ENCODE measurements at regions not wholly inside any gene's neighbourhood (a gene's known extent, or its start where the extent isn't known, plus 50 kb on each side); places are given as distances from the start of the nearest gene placed in this dataset.

- no peaks in the 10 kb centered on the region for H3K27me3 ChIP-seq
- no peaks in the 10 kb centered on the region for H3K9me3 ChIP-seq
- no peaks in the 10 kb centered on the region for H3K4me1 ChIP-seq (ENCODE audit: insufficient read depth)
- 64 to 72% (median 67%) methylated on average over 8 of the region's 8 CpGs for WGBS, 3 donors
- no peak overlapping the region for H3K27ac ChIP-seq
- H3K36me3 ChIP-seq: no peaks in the 10 kb centered on the region
- no peak overlapping the region for H3K4me3 ChIP-seq
- intact Hi-C loops (cut with DNase I): no loop called here
- no peak for DNase-seq
- no peak for TF ChIP-seq CTCF (IDR thresholded peaks at IDR 0.05)
- no peak for TF ChIP-seq EP300 (IDR thresholded peaks at IDR 0.05)
- TF ChIP-seq POLR2A (IDR thresholded peaks at IDR 0.05): no peak
These were observed 146.5 kb upstream of the FERMT1 start for GRCh38 chr20:6269168-6269873.

GRCh38 chr20:6265204-6265904 lies 142.5 kb upstream of the FERMT1 start:
- intact Hi-C loops (cut with DNase I): no loop called here
- no peak overlapping the region for H3K4me3 ChIP-seq
- H3K27ac ChIP-seq: no peak overlapping the region

GRCh38 chr20:6253396-6253795 lies 130.6 kb upstream of the FERMT1 start:
- H3K36me3 ChIP-seq: no peaks in the 10 kb centered on the region
- no peak for DNase-seq
- 61 to 64% (median 63%) methylated on average over 2 of the region's 2 CpGs for WGBS, 3 donors
- H3K4me3 ChIP-seq: no peak overlapping the region
- H3K27ac ChIP-seq: no peak overlapping the region
- no peaks in the 10 kb centered on the region for H3K4me1 ChIP-seq (ENCODE audit: insufficient read depth)
- H3K27me3 ChIP-seq: no peaks in the 10 kb centered on the region
- TF ChIP-seq EP300 (IDR thresholded peaks at IDR 0.05) (no peak), POLR2A (IDR thresholded peaks at IDR 0.05) (no peak), CTCF (IDR thresholded peaks at IDR 0.05) (no peak)
- no peaks in the 10 kb centered on the region for H3K9me3 ChIP-seq
- intact Hi-C loops (cut with DNase I): no loop called here

More at GRCh38 chr20:6265204-6265904, 142.5 kb upstream of the FERMT1 start:
- H3K36me3 ChIP-seq: no peaks in the 10 kb centered on the region
- H3K9me3 ChIP-seq: no peaks in the 10 kb centered on the region
- no peak for TF ChIP-seq EP300 (IDR thresholded peaks at IDR 0.05)
- TF ChIP-seq POLR2A (IDR thresholded peaks at IDR 0.05): no peak
- no peak for TF ChIP-seq CTCF (IDR thresholded peaks at IDR 0.05)
- 16 to 20% (median 17%) methylated on average over 10 of the region's 10 CpGs for WGBS, 3 donors
- H3K4me1 ChIP-seq (ENCODE audit: insufficient read depth): no peaks in the 10 kb centered on the region
- no peak for DNase-seq
- H3K27me3 ChIP-seq: no peaks in the 10 kb centered on the region

- intact Hi-C loops (cut with DNase I): no loop called here
These were observed 122.6 kb upstream of the FERMT1 start for GRCh38 chr20:6245436-6245835.

More at GRCh38 chr20:6245436-6245835, 122.6 kb upstream of the FERMT1 start:
- no peak for DNase-seq
- TF ChIP-seq POLR2A (IDR thresholded peaks at IDR 0.05) (no peak), EP300 (IDR thresholded peaks at IDR 0.05) (no peak), CTCF (IDR thresholded peaks at IDR 0.05) (no peak)
- WGBS, 3 donors: 55 to 73% (median 55%) methylated on average over 4 of the region's 4 CpGs
- no peak overlapping the region for H3K27ac ChIP-seq
- no peaks in the 10 kb centered on the region for H3K4me1 ChIP-seq (ENCODE audit: insufficient read depth)
- H3K27me3 ChIP-seq: no peaks in the 10 kb centered on the region
- no peaks in the 10 kb centered on the region for H3K36me3 ChIP-seq
- H3K9me3 ChIP-seq: no peaks in the 10 kb centered on the region
- no peak overlapping the region for H3K4me3 ChIP-seq

Data from ovary (tissue), 7 donors.